HPDE6-E6E7 (cell line): ENCODE measurements at regions not wholly inside any gene's neighbourhood (a gene's known extent, or its start where the extent isn't known, plus 50 kb on each side); places are given as distances from the start of the nearest gene placed in this dataset.

Experiments
- DNase-seq: peaks from one replicate; pipeline ENCODE4 v3.0.0; 2011; ENCODE audit warnings: missing footprints; ENCODE audit errors: extremely low spot score

DNA sequence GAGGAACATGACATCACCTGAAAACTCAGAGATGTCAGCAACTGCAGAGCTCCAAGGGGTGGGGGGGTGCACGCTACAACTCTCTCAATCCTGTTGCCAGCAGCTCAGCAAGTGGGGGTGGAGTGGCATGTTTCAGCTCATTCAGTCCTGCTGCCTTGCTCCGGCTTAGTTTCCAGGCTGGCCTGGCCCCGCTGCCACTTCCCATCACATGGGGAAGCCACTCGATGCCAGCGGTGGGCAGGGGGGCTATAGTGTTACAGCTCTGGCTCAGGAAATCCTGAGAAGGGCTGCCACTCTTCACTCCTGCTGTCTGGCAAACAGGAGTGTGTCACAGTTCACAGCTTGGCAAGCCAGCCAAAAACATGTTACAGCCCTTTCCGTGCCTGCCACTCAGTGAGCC lies 356.5 kb upstream of the GULP1 start:
- no peak for DNase-seq

DNA sequence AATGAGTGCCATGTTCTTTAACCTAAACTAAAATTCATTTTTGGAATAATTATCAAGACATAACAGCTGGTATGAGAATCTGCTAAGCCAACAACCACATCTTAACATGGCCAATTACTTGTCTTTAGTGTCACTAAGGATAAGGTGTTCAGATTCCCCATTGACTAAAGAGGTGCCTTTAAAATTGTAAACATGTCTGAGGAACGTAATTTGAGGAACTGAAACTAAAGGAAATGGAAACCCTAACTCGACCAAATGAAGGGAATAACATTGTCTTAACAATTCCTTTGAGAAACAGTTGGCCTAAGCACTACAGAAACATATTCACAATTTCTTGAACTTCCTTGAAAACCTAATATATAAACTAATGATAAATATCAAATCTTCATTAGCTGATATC lies 355.4 kb upstream of the GULP1 start:
- no peak for DNase-seq

- DNase-seq, result no peak
Observed at GRCh38 chr2:187939180-187939579, 352.5 kb upstream of the GULP1 start.

DNA sequence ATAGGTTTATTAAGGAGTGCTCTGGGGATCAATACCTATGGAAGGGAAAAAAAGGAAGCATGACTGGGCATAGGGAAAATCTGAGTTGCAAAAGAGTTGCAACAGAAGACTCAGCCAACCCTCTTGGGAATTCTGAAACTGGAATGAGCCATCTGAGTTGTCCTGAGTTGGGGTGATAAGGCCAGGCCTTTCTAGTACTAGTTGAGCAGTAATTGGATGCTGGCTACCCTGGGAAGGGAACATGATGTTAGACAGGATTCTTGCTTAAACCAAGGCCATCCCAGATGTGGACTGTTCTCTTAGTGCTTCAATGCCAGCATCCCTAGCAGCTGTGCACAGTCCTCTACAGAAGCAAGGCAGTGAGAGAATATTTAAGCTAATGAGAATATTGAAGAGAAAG lies 348.8 kb upstream of the GULP1 start:
- DNase-seq, result no peak

DNA sequence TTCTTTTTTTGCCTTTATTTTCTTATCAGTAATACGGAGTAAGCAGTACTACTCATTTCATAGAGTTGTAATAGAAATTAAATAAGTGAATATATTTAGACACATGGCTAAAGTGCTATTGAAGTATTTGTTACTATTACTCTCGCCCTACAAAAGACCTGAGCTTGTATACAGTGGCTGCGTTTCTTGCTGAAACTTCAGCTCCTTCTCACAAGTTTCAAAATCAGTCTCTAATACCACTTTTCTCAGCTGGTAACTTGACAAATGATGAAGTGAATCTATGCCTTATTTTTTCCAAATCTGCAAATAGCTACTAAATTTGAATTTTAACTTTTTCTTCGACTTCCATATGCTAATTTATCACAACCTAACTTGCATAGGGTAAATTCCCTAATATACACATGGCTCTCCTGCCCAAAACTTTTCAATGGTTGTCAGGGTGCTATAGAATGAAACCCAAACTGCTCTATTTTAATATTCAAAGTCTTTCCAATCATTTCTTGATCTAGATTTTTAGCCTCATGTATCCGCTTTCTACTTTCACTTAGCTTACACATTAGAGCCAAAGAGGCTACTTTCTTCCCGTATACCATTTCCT lies 347.8 kb upstream of the GULP1 start:
- no peak for DNase-seq

DNA sequence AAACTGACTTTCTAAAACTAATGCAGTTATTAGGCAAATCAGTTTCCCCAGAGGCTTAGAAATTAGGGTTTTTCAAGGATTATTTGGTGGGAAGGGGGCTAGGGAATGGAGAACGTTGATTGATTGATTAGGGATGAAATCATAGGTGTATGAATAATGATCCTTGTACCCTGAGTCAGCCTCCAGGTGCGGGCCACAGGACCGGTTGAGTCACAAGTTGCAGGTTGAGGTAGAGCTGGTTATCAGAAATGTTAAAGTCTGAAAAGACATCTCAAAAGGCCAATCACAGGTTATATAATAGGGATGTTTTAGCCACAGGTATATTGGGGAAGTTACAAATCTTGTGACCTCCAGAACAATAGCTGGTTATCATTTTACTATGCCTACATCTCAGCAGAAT lies 341.8 kb upstream of the GULP1 start:
- no peak for DNase-seq

- DNase-seq, result no peak
Observed at GRCh38 chr2:187951470-187952218, 340.0 kb upstream of the GULP1 start.

DNA sequence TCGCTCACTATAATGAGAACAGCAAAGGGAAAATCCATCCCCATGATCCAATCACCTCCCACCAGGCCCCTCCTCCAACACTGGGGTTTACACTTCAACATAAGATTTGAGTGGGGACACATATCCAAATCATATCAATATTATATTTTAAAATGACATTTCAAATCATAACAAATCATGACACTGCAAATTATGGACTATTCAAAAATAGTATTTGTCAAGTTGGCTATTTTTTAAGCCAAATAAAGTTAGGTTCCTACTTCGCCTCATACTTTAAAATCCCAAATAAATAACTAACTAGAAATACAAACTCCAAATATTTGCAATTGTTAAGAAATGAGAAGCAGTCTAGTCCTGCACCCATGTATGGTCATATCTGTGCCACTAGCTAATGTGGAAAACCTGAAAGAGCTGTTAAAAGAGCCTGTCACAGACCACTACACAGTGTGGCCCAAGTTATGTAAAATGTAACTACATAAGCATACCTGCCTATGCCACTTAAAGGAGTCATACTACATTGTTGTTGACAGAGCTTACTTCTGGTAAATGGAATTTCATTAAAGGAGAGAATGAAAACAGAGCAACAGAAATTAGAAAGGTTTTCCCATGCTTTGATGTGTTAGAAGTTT lies 334.7 kb upstream of the GULP1 start:
- no peak for DNase-seq

DNA sequence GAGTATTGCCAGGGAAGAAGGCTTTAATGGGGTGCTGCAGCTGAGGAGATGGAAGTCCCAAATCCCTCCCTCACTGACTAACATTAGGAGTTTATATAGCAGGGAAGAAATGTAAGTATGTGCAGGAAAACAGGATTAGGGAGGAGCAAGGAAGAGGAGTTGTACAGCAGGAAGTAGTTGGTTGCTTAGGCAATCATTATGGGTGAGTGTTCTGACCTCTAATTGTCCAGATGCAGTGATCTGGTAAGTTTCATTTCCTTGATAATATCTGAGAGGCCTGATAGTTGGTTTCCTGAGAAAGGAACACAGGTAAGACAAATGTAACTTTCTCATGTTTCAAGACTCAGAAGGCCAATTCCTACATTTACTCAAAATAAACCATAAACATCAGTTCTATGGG lies 331.9 kb upstream of the GULP1 start:
- DNase-seq, result peak; percentile 6

DNA sequence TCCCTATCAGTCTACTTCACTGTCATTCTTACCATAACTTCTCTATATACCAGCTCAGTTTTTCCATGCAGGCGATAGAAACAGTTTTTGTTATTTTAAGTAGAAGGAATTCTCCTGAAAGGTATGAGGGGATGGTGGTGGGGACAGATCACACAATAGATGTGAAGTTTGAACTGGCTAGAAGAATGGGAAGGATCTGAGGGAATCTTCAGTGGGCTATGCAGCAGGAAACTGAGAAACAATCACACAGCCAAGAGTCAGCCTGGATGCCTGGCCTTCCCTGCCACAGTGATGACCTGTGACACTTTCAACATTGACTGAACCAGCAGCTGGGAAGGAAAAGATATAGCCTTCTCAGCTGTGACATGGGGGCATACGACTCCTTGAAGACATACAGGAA lies 329.1 kb upstream of the GULP1 start:
- DNase-seq, result no peak

GRCh38 chr2:187964746-187965145 lies 326.9 kb upstream of the GULP1 start:
- peak; percentile 27 for DNase-seq

- DNase-seq, result no peak
Observed at GRCh38 chr2:187966924-187967323, 324.8 kb upstream of the GULP1 start.

- no peak for DNase-seq
Observed at GRCh38 chr2:187971893-187972292, 319.8 kb upstream of the GULP1 start.

DNA sequence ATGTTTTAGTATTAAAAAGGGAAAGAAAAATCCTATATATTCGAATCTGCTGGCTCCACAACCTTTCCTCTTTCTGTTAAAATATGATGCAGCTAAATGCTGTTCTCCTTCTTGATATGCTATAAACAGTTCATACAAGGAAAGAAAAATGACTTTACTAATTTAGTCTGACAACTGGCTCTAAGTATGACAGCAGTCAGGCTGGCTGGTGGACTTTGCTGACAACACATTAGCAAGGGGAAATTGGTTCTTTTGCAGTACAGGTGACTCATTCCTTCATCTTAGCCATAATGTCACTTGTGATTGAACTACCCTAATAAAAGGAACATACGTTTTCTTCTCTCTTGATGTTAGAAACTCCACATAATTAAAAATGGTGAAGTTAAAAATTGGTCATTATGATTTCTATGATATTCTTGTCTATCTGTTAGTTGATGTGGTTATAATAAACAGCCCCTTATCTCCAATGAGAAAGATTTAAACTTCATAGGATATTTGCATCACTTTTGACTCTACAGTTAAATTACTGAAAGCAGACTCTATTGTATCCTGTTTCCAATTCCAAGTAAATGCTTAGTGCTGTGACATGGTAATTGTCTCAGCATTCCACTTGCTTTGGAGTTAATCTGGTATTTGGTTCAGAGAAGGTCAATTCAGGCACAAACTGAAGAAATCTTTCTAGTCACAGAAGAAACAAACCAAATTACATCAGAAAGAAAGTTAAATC lies 315.3 kb upstream of the GULP1 start:
- DNase-seq, result no peak

GRCh38 chr2:187976986-187977333 lies 314.7 kb upstream of the GULP1 start:
- no peak for DNase-seq

- DNase-seq, result no peak
Observed at GRCh38 chr2:187978356-187978755, 313.3 kb upstream of the GULP1 start.

DNA sequence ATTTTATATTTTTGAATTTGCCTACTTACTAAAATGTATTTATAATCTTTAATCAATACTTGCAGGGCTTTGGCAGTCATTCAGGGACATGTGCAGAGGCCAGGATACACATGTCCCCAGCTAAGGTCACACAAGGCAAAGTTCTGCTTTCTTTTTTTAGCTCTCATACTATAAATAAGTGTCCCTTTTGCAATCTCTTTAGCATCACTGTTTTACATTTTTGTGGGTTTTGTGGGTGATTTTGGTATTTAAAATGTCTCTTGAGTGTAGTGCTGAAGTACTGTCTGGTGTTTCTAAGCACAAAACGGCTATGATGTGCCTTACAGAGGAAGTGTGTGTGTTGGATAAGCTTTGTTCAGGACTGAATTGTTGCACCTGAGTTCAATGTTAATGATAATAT lies 309.0 kb upstream of the GULP1 start:
- DNase-seq, result no peak

GRCh38 chr2:187985195-187985594 lies 306.5 kb upstream of the GULP1 start:
- no peak for DNase-seq

DNA sequence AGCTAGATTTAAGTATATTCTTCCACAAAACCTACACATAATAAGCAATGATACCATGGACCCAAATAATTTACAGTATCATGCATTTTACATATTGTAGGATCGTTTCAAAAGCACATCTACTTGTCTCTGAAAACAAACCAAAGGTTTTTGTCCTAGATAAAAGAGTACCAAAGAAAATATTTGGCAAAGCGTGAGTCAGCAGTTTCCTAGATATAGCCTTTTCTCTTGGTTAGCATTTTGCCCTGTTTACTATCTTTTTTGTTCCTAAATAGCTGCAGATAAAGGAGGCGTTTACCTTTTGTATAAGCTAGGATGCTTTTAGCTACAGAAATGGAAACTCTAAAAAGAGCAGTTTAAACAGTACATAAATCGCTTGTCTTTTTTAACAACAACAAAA lies 305.8 kb upstream of the GULP1 start:
- no peak for DNase-seq

DNA sequence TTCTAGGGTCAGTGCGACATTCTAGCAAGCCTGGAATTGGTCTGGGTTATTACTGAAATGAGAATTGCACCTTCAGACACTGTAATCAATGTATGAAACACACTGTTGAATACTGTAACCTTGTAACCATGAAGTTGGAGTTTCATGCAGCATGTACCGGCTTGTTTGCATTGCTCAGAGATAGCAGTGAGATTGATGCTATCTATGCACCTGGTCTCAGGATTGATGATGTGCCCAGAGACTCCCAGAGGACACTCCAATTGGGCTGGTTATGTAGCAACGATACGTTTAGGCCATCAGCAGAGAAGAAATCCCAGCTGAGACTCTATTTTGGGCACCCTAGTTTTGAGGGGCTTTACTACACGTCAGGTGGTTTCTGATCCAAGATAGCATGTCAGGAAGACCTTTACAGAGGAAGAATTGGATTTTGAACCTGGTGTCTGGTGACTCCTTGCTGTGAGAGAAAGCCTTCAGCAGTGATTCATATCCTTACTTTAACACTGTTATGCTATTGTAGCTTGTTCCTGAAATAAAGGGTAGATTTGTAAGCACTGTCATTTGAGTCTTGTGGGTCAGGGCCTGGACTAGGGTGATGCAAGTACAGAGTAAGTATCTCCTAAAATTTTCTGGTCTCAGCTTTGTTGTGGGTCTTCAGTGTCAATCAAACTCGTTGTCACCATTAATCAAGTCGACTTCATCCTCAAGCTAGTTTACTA lies 305.1 kb upstream of the GULP1 start:
- DNase-seq, result peak; percentile 14

DNA sequence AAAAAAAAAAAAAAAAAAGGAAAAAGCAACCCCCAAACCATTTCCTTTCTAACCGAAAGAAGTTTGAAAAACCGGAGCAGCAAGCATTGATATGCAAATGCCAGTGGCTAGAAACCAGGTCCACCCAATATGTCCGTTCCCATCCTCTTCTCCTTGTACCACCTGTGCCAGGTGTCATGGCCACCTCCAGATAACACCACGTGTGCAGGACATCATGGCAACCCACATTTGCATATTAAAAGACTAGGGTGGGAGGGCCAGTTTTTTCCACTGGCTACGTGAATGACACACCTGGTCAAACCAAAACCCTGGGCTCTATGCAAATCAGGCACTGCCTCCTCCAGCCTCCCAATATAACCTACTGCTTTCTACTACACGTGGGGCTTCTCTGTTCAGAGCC lies 303.3 kb upstream of the GULP1 start:
- no peak for DNase-seq
